Body of pancreas (tissue), 4 donors: ENCODE measurements at regions not wholly inside any gene's neighbourhood (a gene's known extent, or its start where the extent isn't known, plus 50 kb on each side); places are given as distances from the start of the nearest gene placed in this dataset.

Experiments used
- POLR2A ChIP-seq, 3 donors: fragments of 450-650 bp; IDR thresholded peaks; one replicate each; pipeline ENCODE4 v1.6.1; 2016; ENCODE audit warnings: antibody characterized with exemption in 3 of 3, mild to moderate bottlenecking in 2 of 3
- TF ChIP-seq, protein P1 (sequence below), 7 experiments: fragments of 450-650 bp in 4 of 7; fragments of 200-600 bp in 3 of 7; sonication (generic) in 3 of 7; IDR thresholded peaks; one replicate each; pipeline ENCODE4 v1.5.1; 2016 to 2019; ENCODE audit warnings: antibody characterized with exemption in 7 of 7

DNA sequence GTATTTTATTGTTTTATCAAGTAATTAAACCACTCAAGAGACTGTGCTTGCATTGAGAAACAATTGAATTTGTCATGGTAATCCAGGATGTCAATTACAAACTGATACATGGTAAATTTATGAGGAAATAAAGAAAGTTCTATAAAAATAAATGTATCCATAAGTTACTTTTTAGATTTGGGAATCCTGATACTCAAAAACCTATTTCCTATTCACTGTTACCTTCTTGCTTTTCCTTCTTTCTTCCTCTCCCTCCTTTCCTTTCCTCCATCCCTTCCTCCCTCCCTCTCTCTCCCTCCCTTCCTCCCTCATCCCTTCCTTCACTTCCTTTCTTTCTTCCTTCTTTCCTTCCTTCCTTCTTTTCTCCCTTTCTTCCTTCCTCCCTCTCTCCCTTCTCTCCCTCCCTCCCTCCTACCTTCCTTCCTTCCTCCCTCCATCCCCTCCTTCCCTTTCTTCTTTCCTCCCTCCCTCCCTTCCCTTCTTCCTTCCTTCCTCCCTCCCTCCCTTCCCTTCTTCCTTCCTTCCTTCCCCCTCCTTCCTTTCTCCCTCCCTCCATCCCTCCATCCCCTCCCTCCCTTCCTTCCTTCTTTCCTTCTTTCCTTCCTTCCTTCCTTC lies 1299.1 kb upstream of the ZEB2 start:
- TF ChIP-seq, protein P1, sequence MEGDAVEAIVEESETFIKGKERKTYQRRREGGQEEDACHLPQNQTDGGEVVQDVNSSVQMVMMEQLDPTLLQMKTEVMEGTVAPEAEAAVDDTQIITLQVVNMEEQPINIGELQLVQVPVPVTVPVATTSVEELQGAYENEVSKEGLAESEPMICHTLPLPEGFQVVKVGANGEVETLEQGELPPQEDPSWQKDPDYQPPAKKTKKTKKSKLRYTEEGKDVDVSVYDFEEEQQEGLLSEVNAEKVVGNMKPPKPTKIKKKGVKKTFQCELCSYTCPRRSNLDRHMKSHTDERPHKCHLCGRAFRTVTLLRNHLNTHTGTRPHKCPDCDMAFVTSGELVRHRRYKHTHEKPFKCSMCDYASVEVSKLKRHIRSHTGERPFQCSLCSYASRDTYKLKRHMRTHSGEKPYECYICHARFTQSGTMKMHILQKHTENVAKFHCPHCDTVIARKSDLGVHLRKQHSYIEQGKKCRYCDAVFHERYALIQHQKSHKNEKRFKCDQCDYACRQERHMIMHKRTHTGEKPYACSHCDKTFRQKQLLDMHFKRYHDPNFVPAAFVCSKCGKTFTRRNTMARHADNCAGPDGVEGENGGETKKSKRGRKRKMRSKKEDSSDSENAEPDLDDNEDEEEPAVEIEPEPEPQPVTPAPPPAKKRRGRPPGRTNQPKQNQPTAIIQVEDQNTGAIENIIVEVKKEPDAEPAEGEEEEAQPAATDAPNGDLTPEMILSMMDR (IDR thresholded peaks at IDR 0.05) = no peak
- no peak for TF ChIP-seq POLR2A (IDR thresholded peaks at IDR 0.05)
